HPDE6-E6E7 (cell line): ENCODE measurements at regions not wholly inside any gene's neighbourhood (a gene's known extent, or its start where the extent isn't known, plus 50 kb on each side); places are given as distances from the start of the nearest gene placed in this dataset.

Experiments used
- DNase-seq: peaks from one replicate; pipeline ENCODE4 v3.0.0; 2011; ENCODE audit warnings: missing footprints; ENCODE audit errors: extremely low spot score

DNA sequence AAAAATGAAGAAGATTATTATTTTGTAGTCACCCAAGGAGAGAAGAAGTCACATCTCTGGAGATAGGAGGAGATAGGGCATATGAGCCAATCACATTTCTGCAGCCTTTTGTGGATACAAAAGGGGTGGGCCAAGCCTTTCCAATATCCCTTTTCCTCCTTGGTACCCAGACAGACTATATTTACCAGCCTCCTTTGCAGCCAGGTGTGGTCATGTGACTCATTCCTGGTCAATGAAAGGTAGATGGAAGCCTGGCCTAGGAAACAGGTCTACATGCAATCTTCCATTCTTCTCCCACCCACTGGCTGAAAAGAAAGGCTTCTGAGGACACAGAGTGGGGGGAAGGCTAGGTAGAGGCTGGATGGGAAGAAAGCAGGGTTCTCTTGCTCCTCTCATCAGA lies 58.1 kb upstream of the ERG start:
- no peak for DNase-seq

DNA sequence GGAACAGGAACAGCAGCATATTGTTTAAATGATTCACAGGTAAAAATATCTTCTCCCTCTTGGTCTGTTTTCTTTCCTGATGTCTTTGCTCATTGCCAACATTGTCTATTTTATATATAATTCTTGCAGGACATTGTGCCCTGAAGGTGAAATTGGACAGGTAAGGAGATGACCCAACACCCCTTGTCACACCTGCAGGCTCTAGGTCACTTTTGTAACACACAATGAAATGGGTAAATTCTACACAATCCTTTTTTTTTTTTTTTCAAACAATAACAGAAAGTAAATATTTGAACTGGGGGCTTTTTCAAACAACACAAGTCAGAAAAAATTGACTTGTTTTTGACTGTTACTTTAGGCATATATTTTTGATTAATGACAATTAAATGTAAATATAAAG lies 62.9 kb upstream of the ERG start:
- DNase-seq = no peak

DNA sequence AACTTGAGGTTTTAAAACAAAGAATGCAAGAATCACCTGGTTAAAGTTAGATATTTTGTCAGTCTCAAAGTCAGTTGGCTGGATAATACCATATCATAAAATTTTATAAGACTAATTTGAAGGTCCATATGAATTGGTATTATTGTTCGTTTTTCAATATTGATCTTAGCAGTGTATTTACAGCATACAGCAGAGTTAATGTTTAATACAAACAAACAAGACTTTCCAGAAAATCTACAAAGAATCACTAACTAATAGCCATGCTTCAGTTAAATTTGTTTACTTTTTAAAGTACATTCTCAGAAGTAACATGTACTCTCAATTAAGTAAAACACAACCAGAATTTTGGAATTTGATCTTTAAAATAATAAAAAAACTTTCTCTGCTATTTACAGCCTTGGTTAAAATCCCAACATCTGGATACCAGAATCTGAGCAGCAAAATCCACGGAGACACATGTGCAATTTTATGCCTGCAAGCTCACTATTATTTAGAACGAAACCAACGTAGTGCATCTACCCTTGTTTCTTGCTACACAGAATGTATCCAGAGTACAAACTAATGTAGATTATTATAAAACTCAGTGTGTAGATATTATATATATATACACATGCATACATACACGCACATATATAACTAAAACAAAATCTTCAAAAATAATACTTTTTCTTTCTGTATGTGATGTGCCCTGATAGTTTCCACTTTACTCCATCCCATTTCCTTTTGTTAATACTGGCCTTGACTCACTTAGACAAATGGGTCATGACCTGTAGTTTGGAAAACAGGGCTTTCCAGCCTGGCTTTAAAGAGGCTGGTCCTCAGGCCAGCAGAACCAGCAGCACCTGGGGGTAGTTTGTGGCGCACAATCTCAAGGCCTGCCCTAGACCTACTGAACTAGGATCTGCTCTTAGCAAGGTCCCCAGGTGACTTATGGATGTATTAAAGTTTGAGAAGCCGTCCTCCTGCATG lies 63.6 kb upstream of the ERG start:
- DNase-seq = no peak

DNA sequence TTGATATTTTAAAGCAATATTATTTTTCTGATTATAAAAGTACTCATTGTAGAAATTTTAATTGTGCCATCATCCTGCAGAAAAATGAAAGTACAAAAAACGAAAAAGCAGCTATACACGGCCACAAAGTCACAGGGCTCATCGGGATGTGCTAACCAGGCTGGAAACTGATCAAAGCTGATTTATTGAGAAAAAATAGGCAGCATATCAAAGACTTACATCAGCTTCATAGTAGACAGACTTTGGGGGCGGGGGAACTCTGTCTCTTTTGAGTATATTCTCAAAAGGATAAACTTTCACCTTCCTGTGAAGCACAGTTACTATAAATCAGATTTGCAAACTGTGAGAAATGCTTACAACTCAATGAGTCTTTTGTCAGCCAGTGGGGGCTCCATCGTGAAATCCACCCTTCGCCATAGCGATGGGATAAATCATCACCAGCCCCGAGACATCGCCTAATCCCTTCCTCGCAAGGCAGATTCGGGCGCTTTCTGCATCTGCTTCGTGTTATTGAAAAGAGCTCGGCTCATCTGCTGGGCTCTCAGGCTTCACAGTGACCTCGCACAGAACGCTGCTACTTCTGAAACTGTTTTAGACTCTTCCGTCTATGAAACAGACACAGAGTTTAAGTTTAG lies 69.2 kb upstream of the ERG start:
- no peak for DNase-seq

DNA sequence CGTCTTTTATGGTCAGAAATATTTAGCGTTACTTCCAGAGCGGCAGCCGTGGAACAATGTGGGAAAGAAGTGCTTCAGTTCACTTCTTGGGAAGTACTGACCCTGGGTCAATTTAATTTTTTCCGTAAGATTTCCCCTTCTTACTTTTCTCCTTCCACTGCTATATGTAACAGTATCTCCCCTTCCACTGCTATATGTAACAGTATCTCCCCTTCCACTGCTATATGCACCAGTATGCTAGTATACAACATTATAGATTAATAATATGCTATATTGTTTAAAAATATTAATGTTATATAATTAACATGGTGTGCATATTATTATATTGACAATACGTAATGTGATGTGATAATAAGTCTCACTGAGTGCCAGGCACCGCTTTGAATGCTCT lies 69.7 kb upstream of the ERG start:
- DNase-seq = no peak

DNA sequence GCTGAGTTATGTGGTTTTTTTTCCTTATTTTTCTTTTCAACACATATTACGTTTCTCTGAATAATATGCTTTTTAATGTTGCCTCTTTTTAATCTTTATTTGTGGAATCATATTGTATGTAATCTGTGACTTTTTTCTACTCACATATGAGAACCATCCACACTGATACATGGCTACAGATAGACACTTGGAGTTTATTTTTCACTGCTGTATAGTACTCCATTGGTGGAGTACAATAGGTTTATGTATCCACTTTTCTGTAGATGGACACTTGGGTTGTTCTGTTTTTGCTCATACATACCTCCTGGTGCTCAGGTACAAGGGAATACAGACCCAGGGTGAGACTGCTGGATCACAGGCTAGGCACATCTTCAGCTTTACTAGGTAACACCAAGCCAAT lies 71.5 kb upstream of the ERG start:
- no peak for DNase-seq

DNA sequence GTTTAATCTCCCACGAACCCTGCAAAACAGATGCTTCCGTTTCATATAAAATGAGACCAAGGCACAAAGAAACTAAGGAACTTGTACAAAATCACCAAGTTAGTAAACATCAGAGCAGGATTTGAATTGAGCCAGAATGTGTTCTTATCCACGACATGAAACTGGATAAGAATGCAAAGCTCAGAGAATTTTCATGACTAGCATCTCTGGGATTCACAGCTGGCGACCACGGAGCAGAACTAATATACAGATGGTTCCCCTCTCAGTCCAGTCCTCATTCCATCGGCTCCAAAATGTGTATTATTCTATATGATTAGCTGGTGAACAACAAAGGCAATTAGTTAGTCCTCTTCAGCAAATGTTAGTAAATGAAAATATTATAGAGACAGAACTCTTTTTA lies 72.3 kb upstream of the ERG start:
- DNase-seq = no peak

DNA sequence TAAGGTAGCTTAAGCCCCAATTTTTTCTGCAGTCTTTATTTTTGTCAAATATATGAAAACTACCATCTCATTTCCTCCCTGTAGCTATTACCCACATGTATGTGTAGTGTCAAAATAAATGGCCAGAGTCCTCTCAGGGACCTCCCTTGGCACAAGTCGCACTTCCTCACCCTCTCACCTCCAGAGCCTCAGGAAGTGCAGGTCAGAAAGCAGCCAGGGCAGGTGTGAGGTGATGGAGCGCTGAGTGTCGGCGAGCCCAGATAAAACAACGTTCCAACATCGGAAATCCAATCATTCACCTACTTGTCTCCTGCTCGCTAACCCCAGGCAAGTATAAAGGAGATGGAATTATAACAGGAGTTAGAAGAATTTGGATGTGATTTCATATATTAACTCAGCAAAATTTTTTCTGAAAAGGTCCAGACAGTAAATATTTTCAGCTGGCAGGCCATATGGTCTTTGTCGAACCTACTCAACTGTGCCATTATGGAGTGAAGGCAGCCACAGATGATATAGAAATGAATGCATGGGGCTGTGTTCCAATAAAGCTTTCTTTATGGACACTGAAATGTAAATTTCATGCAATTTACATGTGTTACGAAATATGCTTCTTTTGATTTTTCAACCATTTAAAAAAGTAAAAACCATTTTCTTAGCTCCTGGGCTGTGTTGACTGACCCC lies 76.8 kb upstream of the ERG start:
- DNase-seq = no peak

DNA sequence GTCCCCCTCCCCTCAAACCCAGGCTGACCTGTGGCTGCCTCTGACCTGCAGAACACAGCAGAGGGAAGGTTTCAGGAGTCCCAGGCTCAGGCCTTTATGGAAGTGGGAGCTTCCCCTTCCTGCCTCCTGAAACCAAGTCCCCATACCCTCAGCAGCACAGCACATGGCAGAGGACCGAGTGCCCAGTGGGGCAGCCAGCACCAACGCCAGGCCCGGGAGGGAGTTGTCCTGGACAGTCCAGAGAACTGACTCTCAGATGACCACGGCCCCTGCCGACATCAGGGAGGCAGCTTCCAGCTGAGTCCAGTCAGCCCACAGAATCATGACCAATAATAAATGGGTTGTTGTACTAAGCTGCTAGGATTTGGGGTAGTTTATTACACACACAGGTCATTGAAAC lies 79.6 kb upstream of the ERG start:
- DNase-seq = no peak

DNA sequence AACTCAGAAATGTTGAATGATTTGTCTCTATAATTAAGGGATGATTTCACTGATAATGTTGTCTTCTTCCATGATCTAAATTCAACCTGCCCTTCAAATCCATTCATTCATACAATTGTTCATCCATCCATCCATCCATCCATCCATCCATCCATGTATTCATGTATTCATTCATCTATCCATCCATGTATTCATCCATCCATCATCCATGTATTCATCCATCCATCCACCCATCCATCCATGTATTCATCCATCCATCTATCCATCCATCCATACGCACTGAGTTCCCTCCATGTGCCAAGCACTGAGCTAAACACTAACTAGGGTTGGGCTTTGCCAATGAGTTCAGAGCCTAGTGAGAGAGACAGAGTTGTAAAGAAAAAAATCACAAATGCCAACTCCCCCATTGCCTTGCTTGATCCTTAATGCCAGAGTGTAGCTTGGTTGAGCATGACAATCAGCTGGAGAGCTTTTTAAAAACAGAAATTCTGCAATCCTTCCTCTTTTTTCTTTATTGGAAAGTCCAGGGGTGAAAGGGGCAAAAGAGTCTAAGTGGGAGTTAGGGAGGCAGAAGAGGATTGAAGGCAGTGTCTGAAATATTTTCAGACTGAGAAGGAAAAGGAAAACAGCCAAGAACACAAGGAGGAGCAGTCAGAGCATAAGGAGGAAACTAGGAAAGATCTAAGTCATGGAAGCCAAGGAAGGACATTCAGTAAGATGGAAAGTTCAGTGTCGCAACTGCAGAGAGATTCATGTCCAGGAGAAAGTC lies 92.4 kb upstream of the ERG start:
- no peak for DNase-seq

DNA sequence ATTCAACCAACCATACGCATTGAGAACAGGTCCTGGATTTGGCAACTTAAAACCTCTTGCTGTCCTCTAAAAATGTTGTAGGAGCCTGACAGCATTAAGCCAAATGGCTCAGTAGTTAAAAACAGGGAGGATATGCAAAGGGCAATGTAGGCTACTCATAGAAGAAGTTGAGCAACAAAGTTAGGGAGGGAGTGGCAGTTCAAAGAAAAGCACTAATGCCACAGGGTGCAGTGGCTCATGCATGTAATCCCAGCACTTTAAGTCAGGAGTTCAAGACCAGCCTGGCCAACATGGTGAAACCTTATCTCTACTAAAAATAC lies 92.9 kb upstream of the ERG start:
- DNase-seq = no peak

DNA sequence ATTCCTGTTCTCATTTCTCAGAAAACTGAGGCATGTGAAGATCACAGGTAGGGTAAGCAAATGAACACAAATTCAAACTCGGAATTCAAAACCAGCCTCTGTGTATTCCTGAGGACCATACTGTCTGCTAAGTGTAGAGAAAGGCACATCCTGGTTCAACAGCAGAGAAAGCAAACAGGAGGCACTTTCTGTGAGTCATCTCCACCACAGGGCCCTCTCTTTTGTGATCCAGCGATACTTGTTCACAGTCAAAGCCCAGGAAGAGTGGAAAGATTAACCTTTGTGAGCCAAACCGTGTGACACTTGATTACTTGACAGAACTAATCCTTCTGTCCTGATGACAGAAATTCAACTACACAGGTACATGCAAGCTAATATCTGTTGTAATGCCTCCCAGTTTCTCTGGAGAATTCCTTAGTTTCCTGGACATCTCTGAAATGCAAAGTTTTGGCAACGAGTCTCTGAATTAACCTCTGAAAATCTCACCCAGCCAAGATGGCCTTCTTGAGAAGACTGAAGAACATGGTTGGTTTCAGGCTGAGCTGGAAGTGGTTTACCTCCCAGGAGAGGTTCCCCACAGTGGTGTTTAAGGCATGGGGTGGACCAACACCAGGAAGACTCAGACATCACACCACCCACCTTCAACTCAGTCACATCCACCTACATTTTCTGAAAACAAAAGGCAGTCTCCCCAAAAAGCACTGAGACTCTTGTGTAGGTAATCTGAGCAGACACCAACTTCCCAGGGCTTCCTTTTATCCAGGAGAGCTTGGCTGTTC lies 98.2 kb upstream of the ERG start:
- peak; percentile 16 for DNase-seq

DNA sequence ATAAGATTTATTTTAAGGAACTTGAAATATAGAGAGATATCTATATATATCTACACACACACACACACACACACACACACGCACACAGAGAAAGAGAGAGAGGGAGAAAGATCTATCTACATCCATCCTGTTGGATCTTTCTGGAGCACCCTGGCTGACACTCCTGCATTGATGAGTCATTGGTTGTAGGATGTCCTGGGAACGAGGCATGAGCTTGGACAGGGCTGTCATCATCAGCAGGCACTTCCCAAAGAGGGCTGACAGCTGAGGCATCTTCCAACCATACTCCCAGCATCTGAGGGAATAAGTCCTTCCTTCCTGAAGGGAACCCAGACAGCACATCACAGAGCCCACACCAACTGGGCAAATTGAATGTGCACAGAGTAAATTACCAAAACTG lies 99.1 kb upstream of the ERG start:
- DNase-seq = no peak

DNA sequence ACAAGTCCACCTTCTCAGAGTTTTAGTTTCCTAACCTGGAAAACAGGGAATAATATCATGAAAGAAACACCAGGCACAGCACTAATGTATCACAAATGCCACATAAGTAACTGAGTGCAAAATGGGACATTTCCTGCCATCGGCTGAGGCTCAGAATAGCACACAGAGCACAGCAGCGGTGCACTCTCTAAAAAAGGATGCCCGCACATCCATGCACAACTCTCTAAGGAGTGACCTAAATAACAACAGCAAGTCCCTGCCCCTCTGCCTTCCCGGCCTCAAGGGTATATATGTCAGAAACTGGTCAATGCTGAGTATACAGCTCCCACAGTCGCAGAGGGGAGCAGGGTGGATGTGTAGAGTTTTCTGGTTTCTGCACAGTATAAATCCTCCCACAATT lies 100.1 kb upstream of the ERG start:
- no peak for DNase-seq

DNA sequence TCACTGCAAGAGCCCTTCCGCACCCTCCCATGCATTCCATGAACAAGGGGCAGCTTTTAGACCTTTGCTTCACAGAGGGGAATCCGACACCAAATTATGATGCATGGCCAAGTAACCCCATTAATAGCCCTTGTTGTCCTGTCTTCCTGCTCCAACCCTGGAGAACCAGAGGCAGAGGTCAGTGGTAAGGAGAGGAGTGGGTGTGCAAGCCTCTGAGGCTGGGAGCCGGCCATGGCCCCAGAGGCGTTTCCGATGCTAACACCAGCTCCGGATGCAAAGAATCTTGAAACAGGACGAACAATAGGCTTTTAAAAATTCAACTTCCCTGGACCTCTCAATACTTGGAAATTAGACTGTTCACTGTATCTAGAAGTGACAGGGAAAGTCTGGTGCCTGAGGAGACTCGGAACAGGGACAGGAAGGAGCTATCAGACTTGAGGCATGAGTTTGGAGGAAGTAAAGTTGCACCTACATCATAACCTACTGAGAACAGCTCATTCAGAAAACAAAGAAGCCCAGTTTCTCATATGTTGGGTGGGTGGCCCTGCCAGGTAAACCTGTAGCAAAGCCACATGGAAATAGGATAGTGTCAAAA lies 101.2 kb upstream of the ERG start:
- no peak for DNase-seq

DNA sequence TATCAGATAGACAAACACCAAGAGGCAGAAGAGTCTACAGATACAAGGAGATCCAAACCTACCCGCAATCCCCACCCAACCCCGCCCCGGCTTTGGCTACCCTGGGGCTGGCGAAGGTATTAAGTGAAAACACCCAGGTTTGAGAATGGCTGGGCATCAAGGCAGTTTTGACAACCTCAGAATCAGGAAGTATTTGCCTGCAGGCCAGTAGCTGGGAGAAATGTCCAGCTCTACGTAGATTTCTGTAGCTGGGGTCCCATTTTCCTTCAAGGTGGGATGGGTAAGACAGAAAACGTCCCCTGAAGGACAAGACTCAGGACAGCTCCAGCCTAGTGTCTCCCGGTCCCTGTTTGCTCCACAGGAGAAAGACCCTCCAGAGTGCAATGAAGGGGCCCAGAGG lies 101.8 kb upstream of the ERG start:
- DNase-seq = no peak

DNA sequence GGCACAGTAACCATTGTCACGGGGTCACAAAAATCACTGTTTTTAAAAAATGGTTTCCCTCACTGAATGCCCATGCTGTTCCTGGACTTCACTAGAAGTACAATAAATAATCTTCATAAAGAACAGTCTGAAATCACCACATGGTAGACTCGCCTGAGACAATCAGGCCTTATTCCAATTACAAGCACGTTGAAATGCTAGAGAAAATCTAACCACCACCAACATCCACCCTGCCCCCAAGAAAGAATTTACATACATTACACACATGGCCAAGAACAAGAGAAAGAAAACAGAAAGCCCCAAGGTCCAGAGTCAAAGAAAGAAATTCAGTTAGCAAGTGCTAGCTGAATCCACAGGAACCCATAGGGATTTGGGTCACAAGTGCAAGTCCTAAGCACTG lies 107.0 kb upstream of the ERG start:
- no peak for DNase-seq

DNA sequence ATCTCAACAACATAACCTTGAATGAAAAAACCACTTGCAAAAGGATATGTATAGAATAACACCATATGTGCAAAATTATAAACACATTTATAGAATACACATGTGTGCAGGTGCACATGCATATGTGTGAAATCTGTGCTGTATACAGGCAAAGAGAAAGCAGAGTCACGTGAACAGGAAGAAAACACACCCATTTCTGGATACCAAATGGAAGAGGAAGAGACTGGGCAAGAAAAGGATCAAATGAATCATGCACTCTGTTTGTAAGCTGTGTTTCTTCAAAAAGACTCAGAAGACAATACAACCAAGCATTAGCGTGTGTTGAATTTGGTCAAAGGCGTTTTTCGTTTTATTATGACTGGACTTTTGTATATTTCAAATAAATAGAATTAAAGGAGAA lies 111.3 kb upstream of the ERG start:
- DNase-seq = no peak

DNA sequence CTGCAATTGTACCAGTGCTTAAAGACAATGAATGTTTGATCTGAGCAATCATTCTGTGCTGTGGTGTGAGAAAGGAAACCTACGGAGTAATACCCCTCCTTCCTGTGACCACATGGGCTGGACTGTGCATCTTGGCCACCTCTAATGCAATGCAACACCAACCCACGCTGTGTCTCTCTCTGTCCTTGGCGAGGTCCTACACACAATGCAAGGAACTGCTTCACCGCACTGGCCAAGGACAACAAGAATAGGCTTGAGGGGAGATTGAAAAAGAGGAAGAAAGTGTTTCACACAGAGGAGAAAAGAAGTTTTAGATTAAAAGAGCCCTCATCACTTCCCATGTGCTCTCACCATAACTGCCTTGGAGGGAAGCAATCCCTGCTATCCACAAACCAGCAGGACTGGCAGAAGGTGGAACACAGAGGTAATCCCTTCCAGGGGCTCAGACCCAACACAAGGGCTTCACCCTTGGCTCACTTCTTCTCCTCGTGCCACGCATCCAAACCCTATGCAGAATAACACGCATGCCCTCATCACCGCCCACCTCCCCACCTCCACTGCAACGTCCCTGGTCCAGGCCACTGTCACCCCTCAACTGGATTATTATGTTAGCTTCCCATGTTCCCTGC lies 112.5 kb upstream of the ERG start:
- DNase-seq = no peak

DNA sequence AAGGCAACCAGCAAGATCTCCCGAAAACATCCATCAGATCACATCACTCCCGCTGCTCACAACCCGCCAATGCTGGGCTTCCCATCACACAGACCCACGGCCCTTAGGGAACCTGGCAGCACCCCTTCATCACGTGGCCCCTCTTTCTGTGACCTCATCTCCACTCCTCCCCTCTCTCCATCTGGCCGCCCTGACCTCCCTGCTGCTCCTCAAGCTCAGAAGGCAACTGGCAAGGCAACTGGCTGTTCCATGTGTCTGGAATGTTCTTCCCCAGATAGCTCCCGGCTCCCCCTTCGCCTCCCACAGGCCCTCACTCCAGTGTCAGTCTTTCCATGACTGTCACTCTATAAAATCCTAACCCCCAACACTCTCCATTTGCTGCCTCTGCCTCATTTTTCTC lies 113.0 kb upstream of the ERG start:
- no peak for DNase-seq

DNA sequence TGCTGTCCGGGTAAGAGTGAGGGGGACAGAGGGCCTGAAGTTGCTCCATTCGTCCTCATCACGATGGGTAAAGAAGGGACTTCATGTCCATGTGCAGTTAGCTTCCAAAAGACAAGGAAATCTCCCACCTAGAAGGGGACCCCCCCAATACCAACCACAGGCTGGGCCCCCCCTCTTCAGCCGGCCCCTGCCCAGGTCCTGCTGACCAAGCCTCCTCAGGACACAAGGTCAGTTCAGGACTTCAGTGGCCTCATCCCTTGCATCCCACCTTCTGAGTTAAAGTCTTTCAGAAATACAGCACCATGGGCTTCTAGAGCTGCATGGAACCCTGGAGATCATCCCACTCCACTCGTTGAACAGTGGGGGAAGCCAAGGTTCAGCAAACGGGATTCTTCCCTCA lies 115.4 kb upstream of the ERG start:
- DNase-seq = no peak
